ENCODE measurements at regions not wholly inside any gene's neighbourhood (a gene's known extent, or its start where the extent isn't known, plus 50 kb on each side); places are given as distances from the start of the nearest gene placed in this dataset.
A peak's percentile ranks its signal among the peaks of the same experiment; 100 is the strongest.

DNA sequence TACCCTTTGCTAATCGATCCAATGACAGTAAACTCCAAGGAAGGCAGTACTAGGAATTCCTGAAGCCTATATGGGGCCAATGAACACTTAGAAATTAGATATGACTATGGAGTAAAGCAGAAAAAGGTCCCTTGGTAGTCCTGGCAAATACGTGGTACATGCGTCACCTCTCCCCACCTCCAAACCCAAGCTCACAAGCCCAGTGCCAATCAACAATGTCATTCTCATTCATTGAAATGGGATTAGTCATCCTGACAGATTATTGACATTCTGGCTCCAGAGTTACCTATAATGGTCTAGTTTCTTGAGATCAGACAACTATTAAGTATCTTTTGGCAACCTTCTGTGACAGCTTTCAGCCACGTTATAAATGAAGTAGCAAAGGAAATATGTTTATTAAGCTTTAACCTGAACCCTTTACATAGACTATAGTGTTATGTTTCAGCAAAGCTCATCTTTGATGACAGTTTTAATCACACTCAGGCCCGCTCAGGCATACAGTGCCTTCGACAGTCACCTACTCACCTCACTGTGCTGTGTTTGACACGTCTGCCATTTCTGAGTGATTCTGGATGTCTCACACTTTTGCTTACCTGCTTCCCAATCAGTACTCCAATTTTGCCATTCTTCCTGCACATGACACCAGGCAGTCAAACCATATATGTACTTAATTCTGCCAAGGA, 69.6 kb upstream of the ADO start:
- intact Hi-C loops (cut with micrococcal nuclease) = loop anchor here (5.0 kb wide), 4 partner anchors 38 to 103 kb away; partner anchors contain the start of gene EGR2
- Histone ChIP-seq H3K27ac (ENCODE audit: low read length in 2 of 2) (no peak overlapping the region), H3K79me2 (ENCODE audit: control insufficient read depth, insufficient read depth, low read length) (no peaks in the 10 kb centered on the region), H3K4me1 (ENCODE audit: control insufficient read depth in 2 of 2, insufficient read depth in 2 of 2, low read length in 2 of 2) (peaks cover 38 to 42% of the 10 kb centered on the region in 2 donors), H3K4me3 (ENCODE audit: control extremely low read depth in 1 of 5, extremely low read depth in 1 of 5, insufficient read depth in 1 of 5, low read depth in 2 of 5, low read length in 4 of 5) (no peak overlapping the region), H4K20me1 (ENCODE audit: control insufficient read depth, insufficient read depth, low read length, poor library complexity, severe bottlenecking) (no peaks in the 10 kb centered on the region), H3K27me3 (replicated peaks in 1 of 4; ENCODE audit: control extremely low read depth in 1 of 4, control insufficient read depth in 3 of 4, insufficient read depth in 4 of 4, low read length in 3 of 4) (no peaks in the 10 kb centered on the region), H3K36me3 (replicated peaks in 1 of 2; ENCODE audit: control extremely low read depth in 1 of 2, control insufficient read depth in 1 of 2, extremely low read depth in 1 of 2, insufficient read depth in 2 of 2, low read length in 1 of 2) (no peaks in the 10 kb centered on the region), H3K9ac (ENCODE audit: low read length) (no peak overlapping the region), H2AFZ (ENCODE audit: insufficient read depth, low read depth, low read length, poor library complexity, severe bottlenecking) (no peak overlapping the region), H3K4me2 (replicated peaks; ENCODE audit: low read depth, low read length, poor library complexity, severe bottlenecking) (peak overlapping the region; percentile 39), H3K9me3 (ENCODE audit: control extremely low read depth in 1 of 3, control insufficient read depth in 2 of 3, insufficient read depth in 1 of 3, low read length in 2 of 3) (no peaks in the 10 kb centered on the region)
- H3K4me1 Mint-ChIP-seq = peaks cover 4% of the 10 kb centered on the region
- DNase-seq (no peak), ATAC-seq (ENCODE audit: low read depth) (no peak)
- POLR2A ChIA-PET = interaction anchor here (0.6 to 1.2 kb wide), 2 partner anchors 17 to 83 kb away, joined by 4 to 5 read pairs; no protein-coding TSS in a partner anchor
- H3K4me3 Mint-ChIP-seq = no peak overlapping the region
- CTCF ChIA-PET = interaction anchor here (0.5 to 2.6 kb wide), 3 partner anchors 83 to 470 kb away, joined by 3 to 18 read pairs (median 3); no protein-coding TSS in a partner anchor
- no peak overlapping the region for H3K27ac Mint-ChIP-seq
- 90% methylated on average over 5 of the region's 7 CpGs for WGBS (ENCODE audit: insufficient coverage)
- H3K9me3 Mint-ChIP-seq (ENCODE audit: insufficient read depth) = no peaks in the 10 kb centered on the region
- H3K27me3 Mint-ChIP-seq = no peaks in the 10 kb centered on the region
- TF ChIP-seq EZH2 (IDR thresholded peaks at IDR 0.05; ENCODE audit: borderline replicate concordance, insufficient read depth, low read depth, low read length, poor library complexity, severe bottlenecking) (no peak), CTCF (IDR thresholded peaks at IDR 0.05) (no peak)

GRCh38 chr10:62735464-62736167, 68.9 kb upstream of the ADO start:
- H3K27ac ChIP-seq (ENCODE audit: low read length in 2 of 2) = no peak overlapping the region
- H3K4me1 ChIP-seq (ENCODE audit: control insufficient read depth in 2 of 2, insufficient read depth in 2 of 2, low read length in 2 of 2) = peaks cover 38 to 42% of the 10 kb centered on the region in 2 donors
- no peaks in the 10 kb centered on the region for H4K20me1 ChIP-seq (ENCODE audit: control insufficient read depth, insufficient read depth, low read length, poor library complexity, severe bottlenecking)
- ChIA-PET CTCF (interaction anchor here (0.5 to 1.3 kb wide), 2 partner anchors 82 to 471 kb away, joined by 3 read pairs; no protein-coding TSS in a partner anchor), POLR2A (interaction anchor here (1.2 kb wide), 1 partner anchor 82 kb away, joined by 5 read pairs; no protein-coding TSS in a partner anchor)
- intact Hi-C loops (cut with micrococcal nuclease) = no loop called here
- peak overlapping the region; percentile 39 for H3K4me2 ChIP-seq (replicated peaks; ENCODE audit: low read depth, low read length, poor library complexity, severe bottlenecking)
- no peak overlapping the region for H3K27ac Mint-ChIP-seq
- no peaks in the 10 kb centered on the region for H3K27me3 ChIP-seq (replicated peaks in 1 of 4; ENCODE audit: control extremely low read depth in 1 of 4, control insufficient read depth in 3 of 4, insufficient read depth in 4 of 4, low read length in 3 of 4)
- H3K4me3 ChIP-seq (ENCODE audit: control extremely low read depth in 1 of 5, extremely low read depth in 1 of 5, insufficient read depth in 1 of 5, low read depth in 2 of 5, low read length in 4 of 5) = no peak overlapping the region
- H3K9me3 ChIP-seq (ENCODE audit: control extremely low read depth in 1 of 3, control insufficient read depth in 2 of 3, insufficient read depth in 1 of 3, low read length in 2 of 3) = no peaks in the 10 kb centered on the region
- no peak overlapping the region for H3K4me3 Mint-ChIP-seq
- no CpG with 5 or more reads among the region's 2 CpGs for WGBS (ENCODE audit: insufficient coverage)
- no peaks in the 10 kb centered on the region for H3K27me3 Mint-ChIP-seq
- no peaks in the 10 kb centered on the region for H3K79me2 ChIP-seq (ENCODE audit: control insufficient read depth, insufficient read depth, low read length)
- H3K9ac ChIP-seq (ENCODE audit: low read length) = no peak overlapping the region
- no peaks in the 10 kb centered on the region for H3K9me3 Mint-ChIP-seq (ENCODE audit: insufficient read depth)
- no peaks in the 10 kb centered on the region for H3K36me3 ChIP-seq (replicated peaks in 1 of 2; ENCODE audit: control extremely low read depth in 1 of 2, control insufficient read depth in 1 of 2, extremely low read depth in 1 of 2, insufficient read depth in 2 of 2, low read length in 1 of 2)
- ATAC-seq (ENCODE audit: low read depth) (peak; percentile 22), DNase-seq (peak; percentile 36)
- TF ChIP-seq EZH2 (IDR thresholded peaks at IDR 0.05; ENCODE audit: borderline replicate concordance, insufficient read depth, low read depth, low read length, poor library complexity, severe bottlenecking) (no peak), CTCF (IDR thresholded peaks at IDR 0.05) (no peak)
- no peak overlapping the region for H2AFZ ChIP-seq (ENCODE audit: insufficient read depth, low read depth, low read length, poor library complexity, severe bottlenecking)
- peaks cover 4% of the 10 kb centered on the region for H3K4me1 Mint-ChIP-seq
